ENCODE measurements at regions not wholly inside any gene's neighbourhood (a gene's known extent, or its start where the extent isn't known, plus 50 kb on each side); places are given as distances from the start of the nearest gene placed in this dataset.

- DNase-seq: no peak
- ChIA-PET CTCF (interaction anchor here (1.0 kb wide), 1 partner anchor 41 kb away, joined by 3 read pairs; no protein-coding TSS in a partner anchor), POLR2A (no interaction called here)
- peaks cover 18% of the 10 kb centered on the region for H3K27me3 Mint-ChIP-seq
- H3K9me3 Mint-ChIP-seq: no peaks in the 10 kb centered on the region
- no peaks in the 10 kb centered on the region for H3K4me1 Mint-ChIP-seq
- no peak overlapping the region for H3K4me3 Mint-ChIP-seq
- no peak overlapping the region for H3K27ac Mint-ChIP-seq
- H3K36me3 Mint-ChIP-seq (ENCODE audit: low read depth): no peaks in the 10 kb centered on the region
Observed at GRCh38 chr20:18237682-18238081, 50.6 kb upstream of the ZNF133 start.
